ENCODE measurements at regions not wholly inside any gene's neighbourhood (a gene's known extent, or its start where the extent isn't known, plus 50 kb on each side); places are given as distances from the start of the nearest gene placed in this dataset.

GRCh38 chr4:171473155-171473554 lies 340.0 kb upstream of the GALNTL6 start:
- no peak overlapping the region for H3K4me3 ChIP-seq (replicated peaks; ENCODE audit: insufficient read depth, low read length)
- no peak for DNase-seq (ENCODE audit: low read depth in 1 of 2, low spot score in 1 of 2)
- no peak for TF ChIP-seq POLR2AphosphoS5 (IDR thresholded peaks at IDR 0.05; ENCODE audit: low read depth)
- no peak overlapping the region for H3K27ac ChIP-seq (replicated peaks)
- no peaks in the 10 kb centered on the region for H3K27me3 ChIP-seq (ENCODE audit: insufficient read depth, poor library complexity, severe bottlenecking)

GRCh38 chr4:171472230-171472629 lies 341.0 kb upstream of the GALNTL6 start:
- Histone ChIP-seq H3K27ac (replicated peaks) (no peak overlapping the region), H3K27me3 (ENCODE audit: insufficient read depth, poor library complexity, severe bottlenecking) (no peaks in the 10 kb centered on the region), H3K4me3 (replicated peaks; ENCODE audit: insufficient read depth, low read length) (no peak overlapping the region)
- DNase-seq (ENCODE audit: low read depth in 1 of 2, low spot score in 1 of 2) = no peak
- TF ChIP-seq CTCF (IDR thresholded peaks at IDR 0.05; ENCODE audit: insufficient read depth, low read length) (no peak), GABPA (IDR thresholded peaks at IDR 0.05; ENCODE audit: low read depth) (no peak), POLR2AphosphoS5 (IDR thresholded peaks at IDR 0.05; ENCODE audit: low read depth) (no peak), SPI1 (IDR thresholded peaks at IDR 0.05; ENCODE audit: borderline replicate concordance, low read depth) (no peak), REST (IDR thresholded peaks at IDR 0.05; ENCODE audit: insufficient replicate concordance, low read depth) (no peak)

- Histone ChIP-seq H3K27ac (replicated peaks) (no peak overlapping the region), H3K27me3 (ENCODE audit: insufficient read depth, poor library complexity, severe bottlenecking) (no peaks in the 10 kb centered on the region), H3K4me3 (replicated peaks; ENCODE audit: insufficient read depth, low read length) (no peak overlapping the region)
- DNase-seq (ENCODE audit: low read depth in 1 of 2, low spot score in 1 of 2) = no peak
- TF ChIP-seq REST (IDR thresholded peaks at IDR 0.05; ENCODE audit: insufficient replicate concordance, low read depth) (no peak), GABPA (IDR thresholded peaks at IDR 0.05; ENCODE audit: low read depth) (no peak), SPI1 (IDR thresholded peaks at IDR 0.05; ENCODE audit: borderline replicate concordance, low read depth) (no peak), POLR2AphosphoS5 (IDR thresholded peaks at IDR 0.05; ENCODE audit: low read depth) (no peak), CTCF (IDR thresholded peaks at IDR 0.05; ENCODE audit: insufficient read depth, low read length) (no peak)
Measured at GRCh38 chr4:171464499-171464898, 348.7 kb upstream of the GALNTL6 start.

- no peak for DNase-seq (ENCODE audit: low read depth in 1 of 2, low spot score in 1 of 2)
- no peak for TF ChIP-seq REST (IDR thresholded peaks at IDR 0.05; ENCODE audit: insufficient replicate concordance, low read depth)
- TF ChIP-seq GABPA (IDR thresholded peaks at IDR 0.05; ENCODE audit: low read depth) = no peak
- TF ChIP-seq CTCF (IDR thresholded peaks at IDR 0.05; ENCODE audit: insufficient read depth, low read length) = no peak
- TF ChIP-seq SPI1 (IDR thresholded peaks at IDR 0.05; ENCODE audit: borderline replicate concordance, low read depth) = no peak
- TF ChIP-seq POLR2AphosphoS5 (IDR thresholded peaks at IDR 0.05; ENCODE audit: low read depth) = no peak
- no peak overlapping the region for H3K4me3 ChIP-seq (replicated peaks; ENCODE audit: insufficient read depth, low read length)
- no peaks in the 10 kb centered on the region for H3K27me3 ChIP-seq (ENCODE audit: insufficient read depth, poor library complexity, severe bottlenecking)
- no peak overlapping the region for H3K27ac ChIP-seq (replicated peaks)
Measured at GRCh38 chr4:171461191-171461590, 352.0 kb upstream of the GALNTL6 start.

Measured in HL-60 (cell line).